Ureter (tissue), 1 donor: ENCODE measurements at regions not wholly inside any gene's neighbourhood (a gene's known extent, or its start where the extent isn't known, plus 50 kb on each side); places are given as distances from the start of the nearest gene placed in this dataset.

Source experiments
- DNase-seq: peaks from one replicate; pipeline ENCODE4 v3.0.0-alpha.2; 2020; ENCODE audit warnings: low spot score
- donor health status: DM: yes; HTN: yes; CAD: no.

DNA sequence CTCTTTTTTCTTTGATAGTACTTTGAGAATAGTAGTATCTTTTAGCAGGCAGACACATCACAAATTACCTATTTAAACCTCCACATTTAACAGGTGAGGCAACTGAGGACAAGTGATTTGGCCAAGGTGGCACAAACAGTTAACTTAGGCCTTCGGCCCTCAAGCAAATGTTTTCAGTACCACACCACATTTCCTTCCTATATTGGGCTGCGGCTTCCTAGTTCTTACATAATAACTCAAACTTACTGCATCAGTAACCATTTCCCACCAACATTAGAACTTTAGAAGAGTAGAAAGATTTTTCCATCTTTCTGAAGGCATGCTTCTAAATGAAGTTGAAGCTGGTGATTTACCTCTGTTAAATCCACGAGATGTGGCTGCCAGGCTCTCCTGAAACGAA, 63.2 kb upstream of the SLC4A4 start:
- DNase-seq, result no peak

DNA sequence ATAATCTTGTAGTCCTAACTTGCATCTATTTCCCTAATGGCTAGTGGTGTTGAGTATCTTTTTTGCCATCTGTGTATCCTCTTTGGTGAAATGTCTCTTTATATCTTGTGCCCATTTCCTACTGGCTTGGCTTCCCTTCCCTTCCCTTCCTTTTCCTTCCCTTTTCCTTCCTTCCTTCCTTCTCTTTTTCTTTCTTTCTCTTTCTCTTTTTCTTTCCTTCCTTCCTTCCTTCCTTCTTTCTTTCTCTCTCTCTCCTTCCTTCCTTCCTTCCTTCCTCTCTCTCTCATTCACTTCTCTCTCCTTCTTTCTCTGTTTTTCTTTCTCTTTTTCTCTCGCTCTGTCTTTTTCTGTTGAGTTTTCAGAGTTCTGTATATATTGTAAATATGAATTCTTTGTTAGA, 61.5 kb upstream of the SLC4A4 start:
- DNase-seq, result no peak

DNA sequence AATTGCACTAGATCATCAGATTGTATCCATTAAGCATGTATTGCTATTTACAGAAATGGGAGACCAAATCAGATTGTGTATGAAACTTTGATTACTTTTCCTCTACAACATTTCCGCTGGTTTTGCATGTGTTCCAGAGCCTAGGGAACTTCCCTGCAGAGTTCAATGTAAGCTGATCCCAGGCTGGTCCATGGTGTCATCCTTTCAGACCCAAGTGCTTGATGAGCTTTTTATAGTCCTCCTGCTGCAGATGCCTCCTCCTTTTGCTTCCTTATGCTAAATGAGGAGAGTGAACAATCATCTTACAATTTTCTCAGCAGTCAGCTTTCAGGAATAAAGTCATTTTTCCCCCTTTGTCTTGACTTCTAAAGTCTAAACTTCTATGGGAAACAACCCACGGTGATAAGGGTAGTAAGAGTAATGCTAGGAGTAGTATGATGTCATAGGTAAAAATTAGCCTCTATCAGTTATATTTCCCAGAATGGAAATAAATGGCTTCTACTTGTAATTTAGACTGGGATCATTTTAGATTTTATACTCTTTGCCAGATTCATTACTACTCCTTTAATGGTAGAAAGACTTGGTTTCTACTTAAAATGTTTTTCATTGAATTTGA, 55.1 kb upstream of the SLC4A4 start:
- no peak for DNase-seq

DNA sequence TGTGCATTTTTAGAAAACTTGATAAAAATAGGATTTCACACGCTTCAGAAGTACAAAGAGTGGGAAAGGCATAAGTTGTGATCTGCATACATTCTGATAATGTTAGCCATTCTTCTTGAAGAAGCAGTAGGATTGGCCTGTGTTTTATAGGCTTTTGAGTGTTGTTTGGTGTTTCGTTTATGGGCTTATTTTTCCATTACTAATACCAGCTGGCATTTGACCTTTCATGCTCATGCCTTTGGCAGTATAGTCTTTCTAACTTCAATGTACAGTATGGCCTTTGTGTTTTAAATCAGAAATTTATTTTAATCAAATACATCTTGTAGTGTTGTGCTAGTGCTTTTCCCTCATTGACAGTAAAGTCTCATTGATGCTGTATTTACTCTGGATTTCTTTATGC, 51.5 kb upstream of the SLC4A4 start:
- no peak for DNase-seq

DNA sequence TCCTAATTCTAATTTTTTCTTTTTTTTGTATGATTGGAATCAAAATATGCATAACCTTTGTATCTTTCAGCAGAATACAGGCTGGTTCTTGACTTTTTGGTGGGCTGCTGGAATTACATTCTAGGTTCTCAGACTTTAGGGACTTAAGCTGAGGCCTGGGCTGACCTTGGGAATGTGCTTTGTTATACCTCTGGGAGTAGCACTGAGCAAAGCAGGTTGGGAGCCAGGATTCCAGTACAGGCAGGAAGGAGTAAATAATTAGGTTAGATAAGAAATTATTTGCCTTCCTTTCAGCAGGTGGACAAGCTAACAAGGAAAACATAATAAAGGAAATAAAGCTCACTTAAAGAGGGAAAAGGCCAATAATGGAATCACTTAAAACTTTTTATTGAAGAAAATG, 49.9 kb upstream of the SLC4A4 start:
- DNase-seq, result no peak
